ENCODE measurements at regions not wholly inside any gene's neighbourhood (a gene's known extent, or its start where the extent isn't known, plus 50 kb on each side); places are given as distances from the start of the nearest gene placed in this dataset.

- no peak for DNase-seq
- H3K9me3 Mint-ChIP-seq = no peaks in the 10 kb centered on the region
- H3K27me3 Mint-ChIP-seq (ENCODE audit: low read depth) = peaks cover 2% of the 10 kb centered on the region
- no peaks in the 10 kb centered on the region for H3K4me1 Mint-ChIP-seq (ENCODE audit: low read depth)
- H3K27ac Mint-ChIP-seq = no peak overlapping the region
- no peak overlapping the region for H3K4me3 Mint-ChIP-seq
- intact Hi-C loops (cut with micrococcal nuclease) = no loop called here
- CTCF ChIA-PET = no interaction called here
- no peaks in the 10 kb centered on the region for H3K36me3 Mint-ChIP-seq (ENCODE audit: low read depth)
These were observed 656.8 kb downstream of the IQCM start for GRCh38 chr4:149158817-149159216.

GRCh38 chr4:149145803-149146202 is 669.8 kb downstream of the IQCM start:
- no peaks in the 10 kb centered on the region for H3K4me1 Mint-ChIP-seq (ENCODE audit: low read depth)
- intact Hi-C loops (cut with micrococcal nuclease) = no loop called here
- H3K27me3 Mint-ChIP-seq (ENCODE audit: low read depth) = peaks cover 12% of the 10 kb centered on the region
- H3K27ac Mint-ChIP-seq = no peak overlapping the region
- CTCF ChIA-PET = no interaction called here
- H3K9me3 Mint-ChIP-seq = no peaks in the 10 kb centered on the region
- no peak overlapping the region for H3K4me3 Mint-ChIP-seq
- DNase-seq = no peak
- H3K36me3 Mint-ChIP-seq (ENCODE audit: low read depth) = no peaks in the 10 kb centered on the region

- no peak overlapping the region for H3K4me3 Mint-ChIP-seq
- intact Hi-C loops (cut with micrococcal nuclease) = no loop called here
- H3K27ac Mint-ChIP-seq = no peak overlapping the region
- no peaks in the 10 kb centered on the region for H3K36me3 Mint-ChIP-seq (ENCODE audit: low read depth)
- H3K27me3 Mint-ChIP-seq (ENCODE audit: low read depth) = peaks cover 12% of the 10 kb centered on the region
- CTCF ChIA-PET = no interaction called here
- no peaks in the 10 kb centered on the region for H3K9me3 Mint-ChIP-seq
- no peak for DNase-seq
- no peaks in the 10 kb centered on the region for H3K4me1 Mint-ChIP-seq (ENCODE audit: low read depth)
These were observed 671.6 kb downstream of the IQCM start for GRCh38 chr4:149144060-149144459.

- Mint-ChIP-seq H3K4me1 (ENCODE audit: low read depth) (no peaks in the 10 kb centered on the region), H3K4me3 (no peak overlapping the region), H3K36me3 (ENCODE audit: low read depth) (no peaks in the 10 kb centered on the region), H3K27ac (no peak overlapping the region), H3K9me3 (no peaks in the 10 kb centered on the region), H3K27me3 (ENCODE audit: low read depth) (peaks cover 11% of the 10 kb centered on the region)
- CTCF ChIA-PET = no interaction called here
- no peak for DNase-seq
- intact Hi-C loops (cut with micrococcal nuclease) = no loop called here
These were observed 674.3 kb downstream of the IQCM start for GRCh38 chr4:149141391-149141790.

- intact Hi-C loops (cut with micrococcal nuclease) = no loop called here
- H3K36me3 Mint-ChIP-seq (ENCODE audit: low read depth) = no peaks in the 10 kb centered on the region
- H3K27me3 Mint-ChIP-seq (ENCODE audit: low read depth) = peaks cover 11% of the 10 kb centered on the region
- no peaks in the 10 kb centered on the region for H3K4me1 Mint-ChIP-seq (ENCODE audit: low read depth)
- H3K9me3 Mint-ChIP-seq = no peaks in the 10 kb centered on the region
- no peak overlapping the region for H3K27ac Mint-ChIP-seq
- no peak for DNase-seq
- H3K4me3 Mint-ChIP-seq = no peak overlapping the region
- CTCF ChIA-PET = no interaction called here
These were observed 674.8 kb downstream of the IQCM start for GRCh38 chr4:149140841-149141240.

- peaks cover 7% of the 10 kb centered on the region for H3K9me3 Mint-ChIP-seq
These were observed 678.6 kb downstream of the IQCM start for GRCh38 chr4:149136951-149137620.

GRCh38 chr4:149135062-149135461 is 680.6 kb downstream of the IQCM start:
- H3K4me1 Mint-ChIP-seq (ENCODE audit: low read depth) = no peaks in the 10 kb centered on the region
- H3K27me3 Mint-ChIP-seq (ENCODE audit: low read depth) = no peaks in the 10 kb centered on the region
- no peak for DNase-seq
- H3K4me3 Mint-ChIP-seq = no peak overlapping the region
- H3K9me3 Mint-ChIP-seq = peaks cover 9% of the 10 kb centered on the region
- H3K27ac Mint-ChIP-seq = no peak overlapping the region
- CTCF ChIA-PET = interaction anchor here (1.0 kb wide), 1 partner anchor 224 kb away, joined by 3 read pairs; no protein-coding TSS in a partner anchor
- intact Hi-C loops (cut with micrococcal nuclease) = no loop called here
- H3K36me3 Mint-ChIP-seq (ENCODE audit: low read depth) = no peaks in the 10 kb centered on the region

More at GRCh38 chr4:149136951-149137620, 678.6 kb downstream of the IQCM start:
- Mint-ChIP-seq H3K27me3 (ENCODE audit: low read depth) (no peaks in the 10 kb centered on the region), H3K4me1 (ENCODE audit: low read depth) (no peaks in the 10 kb centered on the region), H3K4me3 (no peak overlapping the region), H3K27ac (no peak overlapping the region), H3K36me3 (ENCODE audit: low read depth) (no peaks in the 10 kb centered on the region)
- intact Hi-C loops (cut with micrococcal nuclease) = no loop called here
- no peak for DNase-seq
- CTCF ChIA-PET = no interaction called here

GRCh38 chr4:149121023-149121404 is 678.8 kb upstream of the NR3C2 start:
- Mint-ChIP-seq H3K4me3 (no peak overlapping the region), H3K27ac (no peak overlapping the region), H3K4me1 (ENCODE audit: low read depth) (no peaks in the 10 kb centered on the region), H3K9me3 (no peaks in the 10 kb centered on the region), H3K27me3 (ENCODE audit: low read depth) (peaks cover 3% of the 10 kb centered on the region), H3K36me3 (ENCODE audit: low read depth) (no peaks in the 10 kb centered on the region)
- intact Hi-C loops (cut with micrococcal nuclease) = no loop called here
- CTCF ChIA-PET = interaction anchor here (0.9 kb wide), 1 partner anchor 1563 kb away, joined by 3 read pairs; no protein-coding TSS in a partner anchor
- DNase-seq = no peak

- CTCF ChIA-PET = interaction anchor here (0.9 kb wide), 1 partner anchor 1563 kb away, joined by 3 read pairs; no protein-coding TSS in a partner anchor
- peaks cover 3% of the 10 kb centered on the region for H3K27me3 Mint-ChIP-seq (ENCODE audit: low read depth)
- no peak overlapping the region for H3K4me3 Mint-ChIP-seq
- no peaks in the 10 kb centered on the region for H3K9me3 Mint-ChIP-seq
- H3K4me1 Mint-ChIP-seq (ENCODE audit: low read depth) = no peaks in the 10 kb centered on the region
- H3K36me3 Mint-ChIP-seq (ENCODE audit: low read depth) = no peaks in the 10 kb centered on the region
- intact Hi-C loops (cut with micrococcal nuclease) = no loop called here
- H3K27ac Mint-ChIP-seq = no peak overlapping the region
- no peak for DNase-seq
These were observed 678.3 kb upstream of the NR3C2 start for GRCh38 chr4:149120331-149121022.

GRCh38 chr4:149116806-149117205 is 674.6 kb upstream of the NR3C2 start:
- H3K9me3 Mint-ChIP-seq = no peaks in the 10 kb centered on the region
- no peaks in the 10 kb centered on the region for H3K36me3 Mint-ChIP-seq (ENCODE audit: low read depth)
- peaks cover under 1% of the 10 kb centered on the region for H3K27me3 Mint-ChIP-seq (ENCODE audit: low read depth)
- intact Hi-C loops (cut with micrococcal nuclease) = no loop called here
- H3K27ac Mint-ChIP-seq = no peak overlapping the region
- H3K4me1 Mint-ChIP-seq (ENCODE audit: low read depth) = no peaks in the 10 kb centered on the region
- no peak for DNase-seq
- CTCF ChIA-PET = no interaction called here
- no peak overlapping the region for H3K4me3 Mint-ChIP-seq

GRCh38 chr4:149113804-149114430 is 671.7 kb upstream of the NR3C2 start:
- Mint-ChIP-seq H3K36me3 (ENCODE audit: low read depth) (no peaks in the 10 kb centered on the region), H3K27me3 (ENCODE audit: low read depth) (peaks cover 3% of the 10 kb centered on the region), H3K9me3 (no peaks in the 10 kb centered on the region), H3K27ac (no peak overlapping the region), H3K4me1 (ENCODE audit: low read depth) (no peaks in the 10 kb centered on the region), H3K4me3 (no peak overlapping the region)
- CTCF ChIA-PET = no interaction called here
- intact Hi-C loops (cut with micrococcal nuclease) = no loop called here
- no peak for DNase-seq

- H3K27ac Mint-ChIP-seq = no peak overlapping the region
- H3K36me3 Mint-ChIP-seq (ENCODE audit: low read depth) = no peaks in the 10 kb centered on the region
- CTCF ChIA-PET = no interaction called here
- peaks cover 3% of the 10 kb centered on the region for H3K27me3 Mint-ChIP-seq (ENCODE audit: low read depth)
- no peaks in the 10 kb centered on the region for H3K4me1 Mint-ChIP-seq (ENCODE audit: low read depth)
- no peak overlapping the region for H3K4me3 Mint-ChIP-seq
- intact Hi-C loops (cut with micrococcal nuclease) = no loop called here
- no peaks in the 10 kb centered on the region for H3K9me3 Mint-ChIP-seq
- DNase-seq = no peak
These were observed 669.9 kb upstream of the NR3C2 start for GRCh38 chr4:149112109-149112508.

GRCh38 chr4:149110481-149110880 is 668.3 kb upstream of the NR3C2 start:
- Mint-ChIP-seq H3K4me1 (ENCODE audit: low read depth) (no peaks in the 10 kb centered on the region), H3K9me3 (no peaks in the 10 kb centered on the region), H3K4me3 (no peak overlapping the region), H3K36me3 (ENCODE audit: low read depth) (no peaks in the 10 kb centered on the region), H3K27me3 (ENCODE audit: low read depth) (peaks cover 3% of the 10 kb centered on the region), H3K27ac (no peak overlapping the region)
- DNase-seq = no peak
- CTCF ChIA-PET = no interaction called here
- intact Hi-C loops (cut with micrococcal nuclease) = no loop called here
